Neural progenitor cell (in vitro differentiated cells): ENCODE measurements at regions not wholly inside any gene's neighbourhood (a gene's known extent, or its start where the extent isn't known, plus 50 kb on each side); places are given as distances from the start of the nearest gene placed in this dataset.

ENCODE experiments used
- DNase-seq: peaks from one replicate; pipeline ENCODE4 v3.0.0-alpha.2; 2016; ENCODE audit warnings: low spot score
- H2AFZ ChIP-seq: fragments of 200-600 bp; sonication (generic); replicated peaks from 2 replicates; pipeline ENCODE4 v1.6.1; 2016; ENCODE audit warnings: antibody characterized with exemption
- H3F3A ChIP-seq: fragments of 200-600 bp; sonication (generic); 2 replicates; pipeline ENCODE4 v1.6.1; 2016; ENCODE audit warnings: antibody characterized with exemption, low read depth
- H3K27ac ChIP-seq: fragments of 200-600 bp; sonication (generic); 2 replicates; pipeline ENCODE4 v1.5.1; 2016; ENCODE audit warnings: mild to moderate bottlenecking
- H3K27me3 ChIP-seq: fragments of 200-600 bp; sonication (generic); 2 replicates; pipeline ENCODE4 v1.6.1; 2016; ENCODE audit warnings: mild to moderate bottlenecking, moderate library complexity
- H3K36me3 ChIP-seq: fragments of 200-600 bp; sonication (generic); 2 replicates; pipeline ENCODE4 v1.5.1; 2016
- H3K4me1 ChIP-seq: fragments of 200-600 bp; sonication (generic); 2 replicates; pipeline ENCODE4 v1.6.1; 2016; ENCODE audit warnings: mixed run types
- H3K4me2 ChIP-seq: fragments of 200-600 bp; sonication (generic); 2 replicates; pipeline ENCODE4 v1.6.1; 2016
- H3K4me3 ChIP-seq: fragments of 200-600 bp; sonication (generic); 2 replicates; pipeline ENCODE4 v1.5.1; 2016
- H3K79me2 ChIP-seq: fragments of 200-600 bp; sonication (generic); 2 replicates; pipeline ENCODE4 v1.6.1; 2016; ENCODE audit warnings: low read depth
- H3K9ac ChIP-seq: fragments of 200-600 bp; sonication (generic); 2 replicates; pipeline ENCODE4 v1.6.1; 2016
- H3K9me3 ChIP-seq: fragments of 200-600 bp; sonication (generic); 2 replicates; pipeline ENCODE4 v1.5.1; 2016; ENCODE audit warnings: low read depth
- H4K20me1 ChIP-seq: fragments of 200-600 bp; sonication (generic); 2 replicates; pipeline ENCODE4 v1.6.1; 2016; ENCODE audit warnings: low read depth
- H3K27ac Mint-ChIP-seq: 3 replicates; pipeline ENCODE4 v1.8.0; 2021; ENCODE audit warnings: mixed read lengths
- H3K27me3 Mint-ChIP-seq: 2 replicates; pipeline ENCODE4 v1.8.0; 2022; ENCODE audit warnings: low read depth, mild to moderate bottlenecking, inconsistent platforms, moderate library complexity, mixed read lengths; ENCODE audit not compliant: insufficient read depth
- H3K36me3 Mint-ChIP-seq: 3 replicates; pipeline ENCODE4 v1.8.0; 2021; ENCODE audit warnings: mixed read lengths
- H3K4me1 Mint-ChIP-seq: 3 replicates; pipeline ENCODE4 v1.8.0; 2021; ENCODE audit warnings: mixed read lengths
- H3K4me3 Mint-ChIP-seq: 3 replicates; pipeline ENCODE4 v1.8.0; 2021; ENCODE audit warnings: mild to moderate bottlenecking, moderate library complexity, mixed read lengths
- H3K9me3 Mint-ChIP-seq: 3 replicates; pipeline ENCODE4 v1.8.0; 2020; ENCODE audit warnings: mixed read lengths
- CTCF ChIP-seq: fragments of 200-600 bp; sonication (generic); IDR thresholded peaks from 2 replicates; pipeline ENCODE4 v1.5.1; 2017; ENCODE audit warnings: antibody characterized with exemption, mild to moderate bottlenecking
- EZH2 ChIP-seq: fragments of 200-600 bp; sonication (generic); IDR thresholded peaks from 2 replicates; pipeline ENCODE4 v1.6.1; 2017; ENCODE audit warnings: antibody characterized with exemption, mild to moderate bottlenecking, moderate library complexity
- EZH2phosphoT487 ChIP-seq: fragments of 200-600 bp; sonication (generic); IDR thresholded peaks from 2 replicates; pipeline ENCODE4 v1.6.1; 2017; ENCODE audit warnings: antibody characterized with exemption

GRCh38 chr14:43901911-43902673, 605.0 kb downstream of the FSCB start:
- H3K4me3 ChIP-seq, result no peak overlapping the region
- no peaks in the 10 kb centered on the region for H4K20me1 ChIP-seq
- DNase-seq, result no peak
- H3K4me2 ChIP-seq, result no peak overlapping the region
- TF ChIP-seq CTCF (no peak), EZH2 (no peak), EZH2phosphoT487 (no peak)
- H3K79me2 ChIP-seq, result no peaks in the 10 kb centered on the region
- no peak overlapping the region for H2AFZ ChIP-seq
- no peaks in the 10 kb centered on the region for H3K36me3 Mint-ChIP-seq
- no peak overlapping the region for H3K27ac Mint-ChIP-seq
- H3K36me3 ChIP-seq, result no peaks in the 10 kb centered on the region
- H3K27ac ChIP-seq, result no peak overlapping the region
- H3K4me1 ChIP-seq, result no peaks in the 10 kb centered on the region
- H3K27me3 ChIP-seq, result no peaks in the 10 kb centered on the region
- H3K9ac ChIP-seq, result no peak overlapping the region
- no peak overlapping the region for H3K4me3 Mint-ChIP-seq
- H3K4me1 Mint-ChIP-seq, result no peaks in the 10 kb centered on the region
- no peaks in the 10 kb centered on the region for H3K9me3 Mint-ChIP-seq
- H3K9me3 ChIP-seq, result no peaks in the 10 kb centered on the region
- no peaks in the 10 kb centered on the region for H3F3A ChIP-seq
- no peaks in the 10 kb centered on the region for H3K27me3 Mint-ChIP-seq

DNA sequence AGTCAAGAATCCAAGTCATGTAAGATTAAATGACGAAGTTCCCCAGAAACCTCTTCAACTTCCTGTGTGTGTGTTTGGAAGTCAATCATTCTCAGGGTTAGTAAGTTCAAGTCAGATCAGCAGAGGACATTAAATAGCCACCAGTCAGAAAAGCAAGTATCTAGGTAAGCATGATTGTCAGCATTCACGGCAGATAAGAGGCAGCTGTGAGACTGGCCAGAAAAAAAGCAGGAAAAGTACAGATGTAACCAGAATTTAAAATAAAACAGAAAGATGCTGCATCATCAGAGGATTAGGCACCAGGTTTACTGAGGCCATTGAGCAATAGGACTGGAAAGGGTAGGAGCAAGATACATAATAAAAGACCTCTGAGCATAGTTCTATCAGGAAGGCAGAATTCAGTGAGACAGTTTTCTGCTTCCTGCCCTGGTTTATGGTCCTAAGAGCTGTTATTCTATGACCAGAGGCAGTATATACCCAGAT, 606.9 kb downstream of the FSCB start:
- Histone ChIP-seq H3K9ac (no peak overlapping the region), H3K36me3 (no peaks in the 10 kb centered on the region), H3K4me3 (no peak overlapping the region), H3K27me3 (no peaks in the 10 kb centered on the region), H3K79me2 (no peaks in the 10 kb centered on the region), H3K27ac (no peak overlapping the region), H3K9me3 (no peaks in the 10 kb centered on the region), H4K20me1 (no peaks in the 10 kb centered on the region), H3K4me1 (no peaks in the 10 kb centered on the region), H3F3A (no peaks in the 10 kb centered on the region), H2AFZ (peak overlapping the region; percentile 50), H3K4me2 (no peak overlapping the region)
- DNase-seq, result no peak
- Mint-ChIP-seq H3K27me3 (no peaks in the 10 kb centered on the region), H3K4me1 (no peaks in the 10 kb centered on the region), H3K36me3 (no peaks in the 10 kb centered on the region), H3K9me3 (no peaks in the 10 kb centered on the region), H3K27ac (no peak overlapping the region), H3K4me3 (no peak overlapping the region)
- no peak for TF ChIP-seq EZH2phosphoT487
- no peak for TF ChIP-seq CTCF
- TF ChIP-seq EZH2, result no peak

- H3K36me3 Mint-ChIP-seq, result no peaks in the 10 kb centered on the region
- H3K9me3 Mint-ChIP-seq, result no peaks in the 10 kb centered on the region
- no peaks in the 10 kb centered on the region for H3K27me3 ChIP-seq
- no peaks in the 10 kb centered on the region for H3K4me1 Mint-ChIP-seq
- H3K27ac ChIP-seq, result no peak overlapping the region
- no peak overlapping the region for H2AFZ ChIP-seq
- no peak overlapping the region for H3K9ac ChIP-seq
- no peaks in the 10 kb centered on the region for H4K20me1 ChIP-seq
- H3K4me3 ChIP-seq, result no peak overlapping the region
- no peaks in the 10 kb centered on the region for H3K79me2 ChIP-seq
- DNase-seq, result no peak
- H3K27me3 Mint-ChIP-seq, result no peaks in the 10 kb centered on the region
- H3F3A ChIP-seq, result no peaks in the 10 kb centered on the region
- no peak overlapping the region for H3K4me3 Mint-ChIP-seq
- no peaks in the 10 kb centered on the region for H3K4me1 ChIP-seq
- no peaks in the 10 kb centered on the region for H3K9me3 ChIP-seq
- no peaks in the 10 kb centered on the region for H3K36me3 ChIP-seq
- no peak overlapping the region for H3K4me2 ChIP-seq
- TF ChIP-seq CTCF (peak; percentile 45), EZH2phosphoT487 (no peak), EZH2 (no peak)
- H3K27ac Mint-ChIP-seq, result no peak overlapping the region
These were observed 608.4 kb downstream of the FSCB start for GRCh38 chr14:43898687-43899086.
